HCT116 (cell line): ENCODE measurements at regions not wholly inside any gene's neighbourhood (a gene's known extent, or its start where the extent isn't known, plus 50 kb on each side); places are given as distances from the start of the nearest gene placed in this dataset.

Source experiments
- EZH2 ChIP-seq: fragments of 200-600 bp; sonication (generic); IDR thresholded peaks from 2 replicates; pipeline ENCODE4 v1.6.1; 2017; ENCODE audit warnings: antibody characterized with exemption, mixed run types
- EZH2phosphoT487 ChIP-seq: fragments of 200-600 bp; IDR thresholded peaks from 2 replicates; pipeline ENCODE4 v1.6.1; 2018; ENCODE audit warnings: antibody characterized with exemption, borderline replicate concordance
- FOSL1 ChIP-seq: IDR thresholded peaks from 2 replicates; pipeline ENCODE4 v1.6.1; 2012; ENCODE audit warnings: low read depth
- POLR2A ChIP-seq: IDR thresholded peaks from 2 replicates; pipeline ENCODE4 v1.7.0; 2011; ENCODE audit warnings: borderline replicate concordance; ENCODE audit not compliant: insufficient read depth, insufficient read length; ENCODE audit errors: extremely low read depth
- RAD21 ChIP-seq: IDR thresholded peaks from 2 replicates; pipeline ENCODE4 v1.6.1; 2012; ENCODE audit warnings: low read depth, mild to moderate bottlenecking
- TF ChIP-seq, protein P1 (sequence below): IDR thresholded peaks from 2 replicates; pipeline ENCODE4 v1.6.1; 2012
- TF ChIP-seq, protein P2 (sequence below), 3 experiments: fragments of 200-600 bp in 1 of 3; sonication (generic) in 1 of 3; IDR thresholded peaks in 2 of 3; conservative IDR thresholded peaks in 1 of 3; 2 replicates each; pipeline ENCODE4 v1.5.1; 2012 to 2017; ENCODE audit warnings: low read depth in 2 of 3, low read length in 2 of 3, antibody characterized with exemption in 1 of 3, borderline replicate concordance in 1 of 3, control low read depth in 1 of 3, mild to moderate bottlenecking in 1 of 3, mixed read lengths in 1 of 3, mixed run types in 1 of 3, moderate library complexity in 1 of 3; ENCODE audit not compliant: insufficient read depth in 1 of 3
- TF ChIP-seq, protein P3 (sequence below): IDR thresholded peaks from 2 replicates; pipeline ENCODE4 v1.6.1; 2012
- TF ChIP-seq, protein P4 (sequence below): IDR thresholded peaks from 2 replicates; pipeline ENCODE4 v1.6.1; 2011; ENCODE audit warnings: mild to moderate bottlenecking, low read length, moderate library complexity; ENCODE audit not compliant: insufficient replicate concordance; ENCODE audit errors: extremely low read depth
- TF ChIP-seq, protein P5 (sequence below): IDR thresholded peaks from 2 replicates; pipeline ENCODE4 v1.6.1; 2012; ENCODE audit warnings: low read depth

DNA sequence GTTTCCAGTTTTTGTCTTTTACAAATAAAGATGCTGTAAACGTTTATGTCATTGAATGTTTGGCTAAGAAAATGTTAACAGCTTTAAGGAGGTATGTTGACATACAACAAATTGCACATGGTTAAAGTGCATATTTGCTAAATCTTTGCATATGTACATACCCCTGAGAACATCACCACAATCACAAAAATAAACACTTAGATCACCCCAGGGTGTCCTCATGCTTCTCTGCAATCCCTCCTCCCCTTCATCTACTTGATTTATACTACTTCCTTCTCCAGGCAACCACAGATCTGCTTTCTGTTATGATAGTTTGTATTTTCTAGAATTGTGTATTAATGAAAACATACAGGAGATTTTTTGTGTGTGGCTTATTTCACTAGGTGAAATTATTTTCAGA, 209.5 kb downstream of the GLRX3 start:
- TF ChIP-seq, protein P1, sequence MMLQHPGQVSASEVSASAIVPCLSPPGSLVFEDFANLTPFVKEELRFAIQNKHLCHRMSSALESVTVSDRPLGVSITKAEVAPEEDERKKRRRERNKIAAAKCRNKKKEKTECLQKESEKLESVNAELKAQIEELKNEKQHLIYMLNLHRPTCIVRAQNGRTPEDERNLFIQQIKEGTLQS = no peak
- TF ChIP-seq, protein P2, sequence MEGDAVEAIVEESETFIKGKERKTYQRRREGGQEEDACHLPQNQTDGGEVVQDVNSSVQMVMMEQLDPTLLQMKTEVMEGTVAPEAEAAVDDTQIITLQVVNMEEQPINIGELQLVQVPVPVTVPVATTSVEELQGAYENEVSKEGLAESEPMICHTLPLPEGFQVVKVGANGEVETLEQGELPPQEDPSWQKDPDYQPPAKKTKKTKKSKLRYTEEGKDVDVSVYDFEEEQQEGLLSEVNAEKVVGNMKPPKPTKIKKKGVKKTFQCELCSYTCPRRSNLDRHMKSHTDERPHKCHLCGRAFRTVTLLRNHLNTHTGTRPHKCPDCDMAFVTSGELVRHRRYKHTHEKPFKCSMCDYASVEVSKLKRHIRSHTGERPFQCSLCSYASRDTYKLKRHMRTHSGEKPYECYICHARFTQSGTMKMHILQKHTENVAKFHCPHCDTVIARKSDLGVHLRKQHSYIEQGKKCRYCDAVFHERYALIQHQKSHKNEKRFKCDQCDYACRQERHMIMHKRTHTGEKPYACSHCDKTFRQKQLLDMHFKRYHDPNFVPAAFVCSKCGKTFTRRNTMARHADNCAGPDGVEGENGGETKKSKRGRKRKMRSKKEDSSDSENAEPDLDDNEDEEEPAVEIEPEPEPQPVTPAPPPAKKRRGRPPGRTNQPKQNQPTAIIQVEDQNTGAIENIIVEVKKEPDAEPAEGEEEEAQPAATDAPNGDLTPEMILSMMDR (IDR thresholded peaks at IDR 0.05 in 2 of 3, conservative IDR thresholded peaks at IDR 0.05 in 1 of 3; ENCODE audit: borderline replicate concordance in 1 of 3, insufficient read depth in 1 of 3, low read depth in 2 of 3, low read length in 2 of 3) = no peak
- TF ChIP-seq EZH2phosphoT487 = no peak
- TF ChIP-seq, protein P3, sequence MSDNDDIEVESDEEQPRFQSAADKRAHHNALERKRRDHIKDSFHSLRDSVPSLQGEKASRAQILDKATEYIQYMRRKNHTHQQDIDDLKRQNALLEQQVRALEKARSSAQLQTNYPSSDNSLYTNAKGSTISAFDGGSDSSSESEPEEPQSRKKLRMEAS = no peak
- no peak for TF ChIP-seq RAD21
- no peak for TF ChIP-seq EZH2
- TF ChIP-seq FOSL1 = no peak
- TF ChIP-seq, protein P4, sequence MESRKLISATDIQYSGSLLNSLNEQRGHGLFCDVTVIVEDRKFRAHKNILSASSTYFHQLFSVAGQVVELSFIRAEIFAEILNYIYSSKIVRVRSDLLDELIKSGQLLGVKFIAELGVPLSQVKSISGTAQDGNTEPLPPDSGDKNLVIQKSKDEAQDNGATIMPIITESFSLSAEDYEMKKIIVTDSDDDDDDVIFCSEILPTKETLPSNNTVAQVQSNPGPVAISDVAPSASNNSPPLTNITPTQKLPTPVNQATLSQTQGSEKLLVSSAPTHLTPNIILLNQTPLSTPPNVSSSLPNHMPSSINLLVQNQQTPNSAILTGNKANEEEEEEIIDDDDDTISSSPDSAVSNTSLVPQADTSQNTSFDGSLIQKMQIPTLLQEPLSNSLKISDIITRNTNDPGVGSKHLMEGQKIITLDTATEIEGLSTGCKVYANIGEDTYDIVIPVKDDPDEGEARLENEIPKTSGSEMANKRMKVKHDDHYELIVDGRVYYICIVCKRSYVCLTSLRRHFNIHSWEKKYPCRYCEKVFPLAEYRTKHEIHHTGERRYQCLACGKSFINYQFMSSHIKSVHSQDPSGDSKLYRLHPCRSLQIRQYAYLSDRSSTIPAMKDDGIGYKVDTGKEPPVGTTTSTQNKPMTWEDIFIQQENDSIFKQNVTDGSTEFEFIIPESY = no peak
- TF ChIP-seq, protein P5, sequence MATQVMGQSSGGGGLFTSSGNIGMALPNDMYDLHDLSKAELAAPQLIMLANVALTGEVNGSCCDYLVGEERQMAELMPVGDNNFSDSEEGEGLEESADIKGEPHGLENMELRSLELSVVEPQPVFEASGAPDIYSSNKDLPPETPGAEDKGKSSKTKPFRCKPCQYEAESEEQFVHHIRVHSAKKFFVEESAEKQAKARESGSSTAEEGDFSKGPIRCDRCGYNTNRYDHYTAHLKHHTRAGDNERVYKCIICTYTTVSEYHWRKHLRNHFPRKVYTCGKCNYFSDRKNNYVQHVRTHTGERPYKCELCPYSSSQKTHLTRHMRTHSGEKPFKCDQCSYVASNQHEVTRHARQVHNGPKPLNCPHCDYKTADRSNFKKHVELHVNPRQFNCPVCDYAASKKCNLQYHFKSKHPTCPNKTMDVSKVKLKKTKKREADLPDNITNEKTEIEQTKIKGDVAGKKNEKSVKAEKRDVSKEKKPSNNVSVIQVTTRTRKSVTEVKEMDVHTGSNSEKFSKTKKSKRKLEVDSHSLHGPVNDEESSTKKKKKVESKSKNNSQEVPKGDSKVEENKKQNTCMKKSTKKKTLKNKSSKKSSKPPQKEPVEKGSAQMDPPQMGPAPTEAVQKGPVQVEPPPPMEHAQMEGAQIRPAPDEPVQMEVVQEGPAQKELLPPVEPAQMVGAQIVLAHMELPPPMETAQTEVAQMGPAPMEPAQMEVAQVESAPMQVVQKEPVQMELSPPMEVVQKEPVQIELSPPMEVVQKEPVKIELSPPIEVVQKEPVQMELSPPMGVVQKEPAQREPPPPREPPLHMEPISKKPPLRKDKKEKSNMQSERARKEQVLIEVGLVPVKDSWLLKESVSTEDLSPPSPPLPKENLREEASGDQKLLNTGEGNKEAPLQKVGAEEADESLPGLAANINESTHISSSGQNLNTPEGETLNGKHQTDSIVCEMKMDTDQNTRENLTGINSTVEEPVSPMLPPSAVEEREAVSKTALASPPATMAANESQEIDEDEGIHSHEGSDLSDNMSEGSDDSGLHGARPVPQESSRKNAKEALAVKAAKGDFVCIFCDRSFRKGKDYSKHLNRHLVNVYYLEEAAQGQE = no peak
- no peak for TF ChIP-seq POLR2A
